Stimulated activated CD4-positive, alpha-beta T cell treated with anti-CD3 and anti-CD28 coated beads, Interleukin-4, amount 100 ng/mL, for 48 hours (primary cell): ENCODE measurements at regions not wholly inside any gene's neighbourhood (a gene's known extent, or its start where the extent isn't known, plus 50 kb on each side); places are given as distances from the start of the nearest gene placed in this dataset.
"Not testable (repeated sequence)": the region's sequence is repeated elsewhere in the genome, so short reads cannot be mapped to it uniquely, and the experiment has no call there.

Experiments used
- DNase-seq, 2 donors: peaks; one replicate each; pipeline ENCODE4 v3.0.0-alpha.2; 2020; ENCODE audit warnings: low read depth in 2 of 2

DNA sequence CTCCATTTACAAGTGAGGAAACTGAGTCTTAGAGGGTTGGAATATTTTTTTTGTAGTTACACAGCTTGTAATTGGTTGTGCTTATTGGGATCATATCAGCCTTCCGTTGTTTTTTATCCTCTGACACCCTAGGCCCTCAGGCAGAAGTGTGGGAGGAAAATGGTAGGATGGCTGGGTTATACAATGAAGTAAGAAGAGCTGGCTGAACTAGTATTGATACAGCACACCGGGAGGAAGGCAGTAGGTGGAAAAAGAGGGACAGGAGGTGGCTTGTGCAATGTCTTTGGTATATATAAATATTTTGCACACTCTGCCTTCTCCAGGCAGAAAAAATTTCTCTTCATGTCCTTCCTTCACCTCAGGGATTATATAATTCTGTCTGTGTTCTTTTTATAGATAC, 214.3 kb upstream of the SGO1 start:
- no peak for DNase-seq

DNA sequence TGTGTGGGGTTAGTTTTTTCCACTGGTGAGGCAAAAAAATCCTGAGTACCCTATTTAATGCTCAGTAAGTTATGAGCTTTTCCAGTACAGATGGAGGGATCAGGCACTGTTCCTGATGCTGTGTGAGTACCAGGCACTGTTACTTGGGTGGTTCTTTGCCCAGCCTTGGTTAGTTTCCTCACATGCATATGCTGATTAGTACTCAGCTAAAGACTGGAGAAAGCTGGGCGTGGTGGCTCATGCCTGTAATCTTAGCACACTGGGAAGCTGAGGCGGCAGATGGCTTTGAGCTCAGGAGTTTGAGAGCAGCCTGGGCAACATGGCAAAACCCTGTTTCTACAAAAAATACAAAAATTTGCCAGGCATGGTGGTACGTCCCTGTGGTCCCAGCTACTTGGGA, 210.3 kb upstream of the SGO1 start:
- no peak for DNase-seq

GRCh38 chr3:20395692-20396091, 209.7 kb upstream of the SGO1 start:
- DNase-seq = no peak

DNA sequence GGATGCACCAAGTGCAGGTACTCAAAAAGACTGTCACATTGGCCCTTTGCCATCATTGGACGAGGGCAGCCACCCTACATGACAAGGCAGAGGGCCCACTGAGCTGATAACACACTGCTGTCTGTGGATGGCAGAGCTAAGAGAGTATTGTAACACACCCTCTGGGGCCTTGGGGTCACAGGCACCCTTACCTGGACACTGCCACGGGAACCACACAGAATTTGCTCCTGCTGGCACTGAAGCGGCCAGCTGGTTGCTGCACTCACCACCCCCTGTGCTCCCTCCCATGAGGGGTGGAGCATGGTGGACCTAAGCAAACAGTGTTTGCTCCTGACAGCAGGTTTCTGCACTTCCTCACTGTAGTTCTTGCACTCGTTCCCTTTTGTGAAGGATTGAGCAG, 208.2 kb upstream of the SGO1 start:
- no peak for DNase-seq

DNA sequence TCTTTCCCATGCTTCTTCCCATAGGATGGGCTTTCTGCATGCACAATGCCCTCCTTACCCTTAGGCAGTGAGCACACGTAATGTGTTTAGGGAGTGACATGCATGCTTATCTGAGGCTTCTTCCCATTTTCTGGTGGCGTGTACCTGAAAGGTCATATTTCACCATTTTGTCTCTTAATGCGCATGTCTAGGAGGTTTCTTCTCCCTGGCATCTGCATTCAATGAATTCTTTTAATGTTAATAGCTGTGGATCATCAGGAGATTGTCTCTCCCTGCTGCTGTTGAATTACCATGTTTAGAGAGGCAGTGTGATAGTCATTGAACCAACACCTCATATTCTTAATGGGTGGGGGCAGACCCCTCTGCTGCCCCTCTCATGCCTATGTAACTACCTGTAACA, 205.6 kb upstream of the SGO1 start:
- DNase-seq = no peak

DNA sequence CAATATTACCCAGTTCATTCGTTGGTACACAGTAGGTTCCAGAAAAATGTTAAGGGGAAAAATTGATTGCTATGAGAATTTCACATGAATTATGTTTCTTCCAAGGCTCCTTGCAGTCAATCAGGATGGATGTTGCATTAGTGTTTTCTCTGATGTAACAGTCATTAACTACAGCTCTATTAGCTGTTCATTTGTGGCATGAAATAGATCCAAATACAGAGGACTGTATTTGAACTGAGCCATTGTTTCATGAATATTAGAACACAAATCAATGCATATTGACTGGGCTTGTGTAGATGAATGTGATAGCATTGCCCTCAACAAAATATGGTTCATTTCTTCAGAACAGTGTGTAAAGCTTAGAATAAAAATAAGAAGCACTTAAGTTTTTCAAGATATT, 203.0 kb upstream of the SGO1 start:
- no peak for DNase-seq

GRCh38 chr3:20380295-20380694, 194.3 kb upstream of the SGO1 start:
- DNase-seq = no peak

- no peak for DNase-seq
These were observed 192.3 kb upstream of the SGO1 start for GRCh38 chr3:20378315-20378714.

- no peak for DNase-seq
These were observed 190.7 kb upstream of the SGO1 start for GRCh38 chr3:20376665-20377217.

GRCh38 chr3:20375302-20375701, 189.3 kb upstream of the SGO1 start:
- DNase-seq = no peak

- not testable (repeated sequence) for DNase-seq
These were observed 184.5 kb upstream of the SGO1 start for GRCh38 chr3:20370273-20371063.

DNA sequence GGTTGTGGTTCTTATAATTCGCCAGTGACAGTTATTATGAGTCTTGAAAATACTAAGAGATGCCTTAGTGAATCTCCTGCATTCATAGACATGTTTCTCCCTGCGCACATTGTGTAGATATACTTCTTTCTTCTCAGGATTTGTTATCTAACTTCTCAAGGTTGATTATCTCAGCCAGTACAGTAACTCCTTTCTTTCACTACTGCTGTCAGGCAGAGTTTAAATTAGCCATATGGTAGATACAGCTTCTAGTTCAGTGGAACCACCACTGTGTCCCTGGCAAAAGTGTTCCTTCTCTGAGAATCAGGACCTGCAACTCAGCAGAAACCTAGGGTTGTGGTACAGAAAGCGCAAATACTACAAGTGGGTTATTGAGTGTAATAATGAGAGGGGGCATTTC, 175.0 kb upstream of the SGO1 start:
- DNase-seq = no peak

- no peak for DNase-seq
These were observed 167.3 kb upstream of the SGO1 start for GRCh38 chr3:20353286-20353685.

DNA sequence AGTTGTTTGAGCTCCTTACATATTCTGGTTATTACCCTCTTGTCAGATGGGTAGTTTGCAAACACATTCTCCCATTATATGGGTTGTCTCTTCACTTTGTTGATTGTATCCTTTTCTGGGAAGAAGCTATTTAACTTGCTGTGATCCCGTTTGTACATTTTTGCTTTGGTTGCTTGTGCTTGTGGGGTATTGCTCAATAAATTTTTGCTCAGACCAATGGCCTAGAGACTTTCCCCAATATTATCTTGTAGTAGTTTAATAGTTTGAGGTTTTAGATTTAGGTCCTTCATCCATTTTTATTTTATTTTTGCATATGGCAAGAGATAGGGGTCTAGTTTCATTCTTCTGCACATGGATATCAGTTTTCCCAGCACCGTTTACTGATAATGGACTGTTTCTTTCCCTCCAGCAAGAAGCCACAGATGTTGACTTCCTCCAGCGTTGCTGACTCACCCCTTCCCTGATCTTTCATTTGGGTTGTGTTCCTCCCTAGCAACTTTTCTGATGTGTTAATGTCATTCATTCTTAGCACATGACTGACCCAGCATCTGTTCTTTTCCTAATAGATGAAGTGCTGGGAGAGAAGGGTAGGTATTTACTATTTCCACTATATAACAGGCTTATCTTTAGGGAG, 166.7 kb upstream of the SGO1 start:
- DNase-seq = no peak

- no peak for DNase-seq
These were observed 164.4 kb upstream of the SGO1 start for GRCh38 chr3:20350449-20350848.

DNA sequence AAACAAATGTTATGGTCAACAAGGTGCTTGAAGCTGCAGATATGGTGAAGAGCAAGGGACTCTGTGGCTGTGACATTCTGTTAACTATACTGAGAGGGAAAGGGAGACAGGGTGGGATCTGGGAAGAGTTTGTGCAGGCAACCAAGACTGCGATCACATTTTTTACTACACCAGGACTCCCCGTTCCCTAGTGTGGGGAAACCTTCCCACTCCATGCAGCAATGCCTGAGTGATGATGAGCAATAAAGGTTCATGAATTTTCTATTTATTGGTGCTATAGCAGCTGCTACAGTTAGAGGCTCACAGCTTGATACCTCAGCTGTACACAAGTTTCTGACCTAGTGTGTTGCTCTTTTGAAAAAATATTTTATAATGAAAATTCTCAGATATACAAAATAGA, 160.9 kb upstream of the SGO1 start:
- no peak for DNase-seq

DNA sequence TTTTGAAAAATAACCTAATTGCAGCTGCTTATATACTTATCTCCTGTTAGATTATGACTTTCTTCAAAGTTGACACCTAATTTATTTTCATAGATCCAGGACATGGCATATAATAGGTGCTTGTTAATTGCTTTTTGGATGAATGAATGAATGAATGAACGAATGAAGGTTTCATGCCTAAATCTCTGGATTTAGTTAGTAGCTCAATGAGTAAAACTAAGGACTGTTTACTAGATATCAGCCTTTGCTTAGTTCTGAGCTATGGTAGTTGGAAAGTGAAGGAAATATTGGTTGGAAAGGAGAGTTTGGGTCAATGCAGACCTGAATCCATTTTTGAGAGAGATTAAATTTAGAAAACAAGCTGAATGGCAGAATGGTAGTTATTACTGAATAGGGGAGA, 160.4 kb upstream of the SGO1 start:
- no peak for DNase-seq

DNA sequence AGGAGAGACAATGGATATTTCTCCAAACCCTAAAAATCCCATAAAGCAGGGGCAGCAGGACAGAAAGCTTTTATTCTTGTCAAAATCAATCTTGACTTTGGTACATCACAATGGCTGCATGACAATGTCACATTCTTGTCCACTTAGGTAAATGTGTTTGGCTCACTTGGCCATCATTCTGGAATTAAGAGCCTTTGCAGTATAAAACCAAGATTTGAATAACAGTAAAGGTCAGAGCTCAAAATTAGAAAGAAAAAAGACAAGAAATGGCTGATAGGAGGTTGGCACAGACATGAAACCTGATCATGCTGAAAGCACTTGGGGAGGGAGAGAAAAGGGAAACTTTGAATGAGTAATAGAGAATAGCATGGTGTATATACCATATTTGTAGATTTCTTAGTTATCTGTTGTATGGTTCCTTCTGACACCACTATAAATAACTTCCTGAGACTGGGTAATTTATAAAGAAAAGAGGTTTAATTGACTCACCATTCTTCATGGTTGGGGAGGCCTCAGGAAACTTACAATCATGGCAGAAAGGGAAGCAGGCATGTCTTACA, 158.5 kb upstream of the SGO1 start:
- no peak for DNase-seq

DNA sequence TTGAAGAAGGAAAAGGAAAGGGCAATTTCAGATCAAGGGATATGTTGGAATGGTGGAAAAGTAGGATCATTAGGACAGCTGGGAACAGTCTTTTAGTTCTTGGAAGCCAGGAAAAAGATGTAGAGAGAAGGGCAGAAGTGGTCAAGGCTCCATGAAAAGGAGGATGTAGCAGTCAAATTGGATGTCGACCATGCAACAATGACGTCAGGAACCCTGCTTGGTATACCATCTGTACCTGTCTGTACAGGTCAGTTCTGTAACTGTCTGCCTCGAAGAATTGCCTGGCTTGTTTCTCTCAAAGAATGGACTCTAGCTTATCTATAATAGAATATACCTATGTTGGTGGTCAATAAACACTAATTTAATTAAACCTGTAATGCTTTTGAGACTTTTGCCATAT, 157.8 kb upstream of the SGO1 start:
- no peak for DNase-seq

- peak; percentile 55 to 62 for DNase-seq
These were observed 154.4 kb upstream of the SGO1 start for GRCh38 chr3:20340324-20340928.

GRCh38 chr3:20336572-20336971, 150.6 kb upstream of the SGO1 start:
- DNase-seq = no peak

DNA sequence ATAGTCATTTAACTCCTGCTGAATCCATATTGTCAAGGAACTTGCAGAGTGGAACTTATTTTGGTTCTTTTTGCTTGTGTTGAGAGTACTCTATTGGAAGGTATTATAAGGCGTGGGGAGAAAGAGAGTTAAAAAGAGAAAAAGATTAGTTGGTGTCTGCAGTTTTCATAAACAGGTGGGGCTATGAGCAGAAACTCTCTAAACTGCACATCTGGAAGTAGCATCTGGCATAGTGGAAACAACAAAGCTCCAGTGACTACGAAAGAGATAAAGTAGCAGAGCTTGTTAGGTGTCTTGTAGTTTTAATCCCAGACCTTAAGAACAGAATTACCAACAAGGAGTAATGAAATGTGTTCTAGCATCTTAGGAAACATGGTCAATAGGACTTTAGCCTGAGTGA, 148.8 kb upstream of the SGO1 start:
- no peak for DNase-seq

GRCh38 chr3:20327889-20328288, 141.9 kb upstream of the SGO1 start:
- no peak for DNase-seq
